Esophagus muscularis mucosa (tissue), 3 donors: ENCODE measurements at regions not wholly inside any gene's neighbourhood (a gene's known extent, or its start where the extent isn't known, plus 50 kb on each side); places are given as distances from the start of the nearest gene placed in this dataset.

Source experiments
- POLR2AphosphoS5 ChIP-seq, 2 donors: sonication (generic); formaldehyde crosslinking; IDR thresholded peaks; one replicate each; pipeline ENCODE4 v1.6.1; 2017; ENCODE audit warnings: antibody characterized with exemption in 2 of 2
- TF ChIP-seq, protein P1 (sequence below), 3 experiments: fragments of 200-600 bp in 2 of 3; fragments of 450-650 bp in 1 of 3; sonication (generic) in 2 of 3; IDR thresholded peaks; one replicate each; pipeline ENCODE4 v1.5.1; 2017 to 2019; ENCODE audit warnings: antibody characterized with exemption in 3 of 3, mild to moderate bottlenecking in 2 of 3, moderate library complexity in 1 of 3

DNA sequence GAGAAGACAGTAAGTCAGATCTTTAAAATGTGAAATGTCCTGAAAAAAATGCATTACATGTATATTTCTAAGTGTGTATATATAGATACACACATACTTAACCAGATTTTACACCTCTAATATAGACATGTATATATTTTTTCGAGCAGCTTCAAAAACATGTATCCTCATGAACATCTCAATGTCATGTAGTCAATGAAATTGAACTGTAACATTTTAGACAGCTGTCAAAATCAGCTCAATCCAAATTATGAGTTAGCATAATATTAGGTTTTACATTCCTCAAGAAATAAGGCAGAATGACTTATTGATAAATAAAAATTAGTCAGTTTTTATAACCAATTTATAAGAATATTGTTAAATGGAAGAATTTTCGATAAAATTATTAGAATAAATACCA is 665.7 kb downstream of the BRINP3 start:
- no peak for TF ChIP-seq POLR2AphosphoS5 (IDR thresholded peaks at IDR 0.05)
- TF ChIP-seq, protein P1, sequence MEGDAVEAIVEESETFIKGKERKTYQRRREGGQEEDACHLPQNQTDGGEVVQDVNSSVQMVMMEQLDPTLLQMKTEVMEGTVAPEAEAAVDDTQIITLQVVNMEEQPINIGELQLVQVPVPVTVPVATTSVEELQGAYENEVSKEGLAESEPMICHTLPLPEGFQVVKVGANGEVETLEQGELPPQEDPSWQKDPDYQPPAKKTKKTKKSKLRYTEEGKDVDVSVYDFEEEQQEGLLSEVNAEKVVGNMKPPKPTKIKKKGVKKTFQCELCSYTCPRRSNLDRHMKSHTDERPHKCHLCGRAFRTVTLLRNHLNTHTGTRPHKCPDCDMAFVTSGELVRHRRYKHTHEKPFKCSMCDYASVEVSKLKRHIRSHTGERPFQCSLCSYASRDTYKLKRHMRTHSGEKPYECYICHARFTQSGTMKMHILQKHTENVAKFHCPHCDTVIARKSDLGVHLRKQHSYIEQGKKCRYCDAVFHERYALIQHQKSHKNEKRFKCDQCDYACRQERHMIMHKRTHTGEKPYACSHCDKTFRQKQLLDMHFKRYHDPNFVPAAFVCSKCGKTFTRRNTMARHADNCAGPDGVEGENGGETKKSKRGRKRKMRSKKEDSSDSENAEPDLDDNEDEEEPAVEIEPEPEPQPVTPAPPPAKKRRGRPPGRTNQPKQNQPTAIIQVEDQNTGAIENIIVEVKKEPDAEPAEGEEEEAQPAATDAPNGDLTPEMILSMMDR (IDR thresholded peaks at IDR 0.05): no peak
